Spleen (tissue), 7 donors: ENCODE measurements at regions not wholly inside any gene's neighbourhood (a gene's known extent, or its start where the extent isn't known, plus 50 kb on each side); places are given as distances from the start of the nearest gene placed in this dataset.

ENCODE experiments used
- POLR2AphosphoS5 ChIP-seq, 3 donors: sonication (generic); formaldehyde crosslinking; IDR thresholded peaks; one replicate each; pipeline ENCODE4 v1.5.1; 2017; ENCODE audit warnings: antibody characterized with exemption in 3 of 3
- TF ChIP-seq, protein P1 (sequence below), 11 experiments: fragments of 200-600 bp in 7 of 11; fragments of 450-650 bp in 4 of 11; sonication (generic) in 4 of 11; IDR thresholded peaks in 8 of 11; conservative IDR thresholded peaks in 3 of 11; 1 replicate in 7 of 11; 2 replicates in 4 of 11; pipeline versions ENCODE4 v1.4.0 to v1.8.0; 2016 to 2021; ENCODE audit warnings: antibody characterized with exemption in 11 of 11, inconsistent platforms in 4 of 11, mild to moderate bottlenecking in 1 of 11
- donor health status: DM: no; HTN: no; CAD: no; lungs with moderate emphysema.
- donor health status: DM: no; HTN: no; CAD: no.
- donor health status: DM: no; HTN: no; CAD: no.

DNA sequence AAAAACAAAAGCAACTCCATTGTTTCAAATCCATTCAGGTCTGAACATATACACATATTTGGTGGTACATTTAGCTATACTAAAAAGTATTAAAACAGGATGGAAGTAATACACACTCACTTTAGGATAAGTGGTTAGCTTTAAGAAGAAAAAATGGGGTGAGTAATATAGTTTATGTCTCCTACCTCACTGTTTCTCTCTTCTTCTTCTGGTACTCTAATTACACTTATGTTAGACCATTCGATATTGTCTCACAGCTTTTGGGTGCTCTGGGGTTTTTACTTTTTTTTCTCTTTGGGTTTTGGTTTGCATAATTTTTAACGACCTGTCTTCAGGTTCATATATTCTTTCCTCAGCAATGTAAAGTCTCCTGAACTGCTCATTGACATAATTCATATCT, 75.4 kb upstream of the AKAP13 start:
- TF ChIP-seq, protein P1, sequence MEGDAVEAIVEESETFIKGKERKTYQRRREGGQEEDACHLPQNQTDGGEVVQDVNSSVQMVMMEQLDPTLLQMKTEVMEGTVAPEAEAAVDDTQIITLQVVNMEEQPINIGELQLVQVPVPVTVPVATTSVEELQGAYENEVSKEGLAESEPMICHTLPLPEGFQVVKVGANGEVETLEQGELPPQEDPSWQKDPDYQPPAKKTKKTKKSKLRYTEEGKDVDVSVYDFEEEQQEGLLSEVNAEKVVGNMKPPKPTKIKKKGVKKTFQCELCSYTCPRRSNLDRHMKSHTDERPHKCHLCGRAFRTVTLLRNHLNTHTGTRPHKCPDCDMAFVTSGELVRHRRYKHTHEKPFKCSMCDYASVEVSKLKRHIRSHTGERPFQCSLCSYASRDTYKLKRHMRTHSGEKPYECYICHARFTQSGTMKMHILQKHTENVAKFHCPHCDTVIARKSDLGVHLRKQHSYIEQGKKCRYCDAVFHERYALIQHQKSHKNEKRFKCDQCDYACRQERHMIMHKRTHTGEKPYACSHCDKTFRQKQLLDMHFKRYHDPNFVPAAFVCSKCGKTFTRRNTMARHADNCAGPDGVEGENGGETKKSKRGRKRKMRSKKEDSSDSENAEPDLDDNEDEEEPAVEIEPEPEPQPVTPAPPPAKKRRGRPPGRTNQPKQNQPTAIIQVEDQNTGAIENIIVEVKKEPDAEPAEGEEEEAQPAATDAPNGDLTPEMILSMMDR (IDR thresholded peaks at IDR 0.05 in 8 of 11, conservative IDR thresholded peaks at IDR 0.05 in 3 of 11) = no peak
- TF ChIP-seq POLR2AphosphoS5 (IDR thresholded peaks at IDR 0.05) = no peak
